ENCODE measurements at regions not wholly inside any gene's neighbourhood (a gene's known extent, or its start where the extent isn't known, plus 50 kb on each side); places are given as distances from the start of the nearest gene placed in this dataset.

GRCh38 chr19:28409859-28410258, 803.1 kb downstream of the UQCRFS1 start:
- no peak for DNase-seq (ENCODE audit: low spot score)

GRCh38 chr19:28406966-28407365, 806.0 kb downstream of the UQCRFS1 start:
- no peak for DNase-seq (ENCODE audit: low spot score)

- no peak for DNase-seq (ENCODE audit: low spot score)
Measured at GRCh38 chr19:28405346-28405742, 807.6 kb downstream of the UQCRFS1 start.

- DNase-seq (ENCODE audit: low spot score): no peak
Measured at GRCh38 chr19:28404472-28404871, 808.5 kb downstream of the UQCRFS1 start.

GRCh38 chr19:28403690-28404089, 809.3 kb downstream of the UQCRFS1 start:
- DNase-seq (ENCODE audit: low spot score): no peak

- no peak for DNase-seq (ENCODE audit: low spot score)
Measured at GRCh38 chr19:28402701-28403290, 810.2 kb downstream of the UQCRFS1 start.

- no peak for DNase-seq (ENCODE audit: low spot score)
Measured at GRCh38 chr19:28401739-28402424, 811.1 kb downstream of the UQCRFS1 start.

GRCh38 chr19:28400953-28401671, 811.8 kb downstream of the UQCRFS1 start:
- no peak for DNase-seq (ENCODE audit: low spot score)

GRCh38 chr19:28399187-28399586, 813.8 kb downstream of the UQCRFS1 start:
- no peak for DNase-seq (ENCODE audit: low spot score)

GRCh38 chr19:28397800-28398199, 815.2 kb downstream of the UQCRFS1 start:
- no peak for DNase-seq (ENCODE audit: low spot score)

- no peak for DNase-seq (ENCODE audit: low spot score)
Measured at GRCh38 chr19:28397306-28397705, 815.6 kb downstream of the UQCRFS1 start.

GRCh38 chr19:28396287-28396831, 816.6 kb downstream of the UQCRFS1 start:
- DNase-seq (ENCODE audit: low spot score): no peak

- no peak for DNase-seq (ENCODE audit: low spot score)
Measured at GRCh38 chr19:28394725-28395124, 818.2 kb downstream of the UQCRFS1 start.

GRCh38 chr19:28393574-28394336, 819.2 kb downstream of the UQCRFS1 start:
- no peak for DNase-seq (ENCODE audit: low spot score)

GRCh38 chr19:28388988-28389387, 824.0 kb downstream of the UQCRFS1 start:
- DNase-seq (ENCODE audit: low spot score): no peak

GRCh38 chr19:28387507-28387906, 825.4 kb downstream of the UQCRFS1 start:
- DNase-seq (ENCODE audit: low spot score): no peak

- DNase-seq (ENCODE audit: low spot score): no peak
Measured at GRCh38 chr19:28386470-28386869, 826.5 kb downstream of the UQCRFS1 start.

- no peak for DNase-seq (ENCODE audit: low spot score)
Measured at GRCh38 chr19:28386066-28386465, 826.9 kb downstream of the UQCRFS1 start.

- no peak for DNase-seq (ENCODE audit: low spot score)
Measured at GRCh38 chr19:28377077-28377476, 835.9 kb downstream of the UQCRFS1 start.

- no peak for DNase-seq (ENCODE audit: low spot score)
Measured at GRCh38 chr19:28374971-28375370, 838.0 kb downstream of the UQCRFS1 start.

GRCh38 chr19:28372576-28373247, 840.2 kb downstream of the UQCRFS1 start:
- no peak for DNase-seq (ENCODE audit: low spot score)

- no peak for DNase-seq (ENCODE audit: low spot score)
Measured at GRCh38 chr19:28367146-28367545, 845.8 kb downstream of the UQCRFS1 start.

All from hematopoietic multipotent progenitor cell treated with erythropoietin and hydrocortisone succinate and interleukin-3 and kit ligand, for 17 days (in vitro differentiated cells).